Breast epithelium (tissue), 4 donors: ENCODE measurements at regions not wholly inside any gene's neighbourhood (a gene's known extent, or its start where the extent isn't known, plus 50 kb on each side); places are given as distances from the start of the nearest gene placed in this dataset.

Experiments used
- DNase-seq, 2 donors: peaks; one replicate each; pipeline ENCODE4 v3.0.0-alpha.2; 2019; ENCODE audit warnings: low spot score in 2 of 2
- H3K27ac ChIP-seq, 2 donors: fragments of 200-600 bp; sonication (generic) in 1 of 2; one replicate each; pipeline ENCODE4 v1.5.1; 2016 to 2019; ENCODE audit warnings: mild to moderate bottlenecking in 1 of 2
- H3K27me3 ChIP-seq, 2 donors: fragments of 200-600 bp; sonication (generic) in 1 of 2; one replicate each; pipeline versions ENCODE4 v1.5.1 to v1.6.0; 2017 to 2019; ENCODE audit warnings: control low read depth in 1 of 2, mild to moderate bottlenecking in 1 of 2
- H3K36me3 ChIP-seq: fragments of 200-600 bp; one replicate; pipeline ENCODE4 v1.5.1; 2019
- H3K4me1 ChIP-seq, 2 donors: fragments of 200-600 bp; sonication (generic); one replicate each; pipeline ENCODE4 v1.5.1; 2016 to 2019; ENCODE audit warnings: control low read depth in 1 of 2
- H3K4me3 ChIP-seq, 3 donors: fragments of 200-600 bp; sonication (generic); 1 replicate in 2 of 3; 2 replicates in 1 of 3; pipeline ENCODE4 v1.5.1; 2016 to 2019; ENCODE audit warnings: mild to moderate bottlenecking in 3 of 3, moderate library complexity in 2 of 3
- H3K9me3 ChIP-seq, 2 donors: fragments of 200-600 bp; sonication (generic) in 1 of 2; one replicate each; pipeline ENCODE4 v1.5.1; 2016 to 2019; ENCODE audit warnings: control low read depth in 1 of 2
- CTCF ChIP-seq, 3 donors: fragments of 450-650 bp; IDR thresholded peaks; one replicate each; pipeline ENCODE4 v1.5.1; 2016 to 2017; ENCODE audit warnings: antibody characterized with exemption in 3 of 3, mild to moderate bottlenecking in 3 of 3, moderate library complexity in 3 of 3
- POLR2A ChIP-seq: fragments of 450-650 bp; IDR thresholded peaks from one replicate; pipeline ENCODE4 v1.6.1; 2016; ENCODE audit warnings: antibody characterized with exemption, mild to moderate bottlenecking, moderate library complexity
- POLR2AphosphoS5 ChIP-seq, 3 donors: sonication (generic); formaldehyde crosslinking; IDR thresholded peaks; one replicate each; pipeline ENCODE4 v1.6.1; 2017; ENCODE audit warnings: antibody characterized with exemption in 3 of 3
- intact Hi-C: fragments of 100-400 bp; cut with DNase I; formaldehyde crosslinking; loops from one replicate; pipeline ENCODE4 v1.15.1; 2023; ENCODE audit warnings: low total_unique reads

GRCh38 chr5:78726571-78726970, 78.0 kb upstream of the LHFPL2 start:
- Histone ChIP-seq H3K36me3 (no peaks in the 10 kb centered on the region), H3K4me1 (no peaks in the 10 kb centered on the region), H3K4me3 (no peak overlapping the region), H3K27me3 (no peaks in the 10 kb centered on the region), H3K27ac (no peak overlapping the region), H3K9me3 (no peaks in the 10 kb centered on the region)
- TF ChIP-seq POLR2A = no peak
- no peak for TF ChIP-seq POLR2AphosphoS5 (IDR thresholded peaks at IDR 0.05)
- TF ChIP-seq CTCF (IDR thresholded peaks at IDR 0.05) = no peak
- intact Hi-C loops = no loop called here
- no peak for DNase-seq

- intact Hi-C loops = no loop called here
- TF ChIP-seq POLR2AphosphoS5 (IDR thresholded peaks at IDR 0.05) (no peak), CTCF (IDR thresholded peaks at IDR 0.05) (no peak), POLR2A (no peak)
These were observed 77.4 kb upstream of the LHFPL2 start for GRCh38 chr5:78726003-78726402.

GRCh38 chr5:78724061-78724460, 75.5 kb upstream of the LHFPL2 start:
- Histone ChIP-seq H3K27ac (no peak overlapping the region), H3K27me3 (no peaks in the 10 kb centered on the region), H3K36me3 (no peaks in the 10 kb centered on the region), H3K4me3 (no peak overlapping the region), H3K4me1 (peaks cover 0 to 14% of the 10 kb centered on the region in 2 donors), H3K9me3 (no peaks in the 10 kb centered on the region)
- TF ChIP-seq CTCF (IDR thresholded peaks at IDR 0.05) = no peak
- TF ChIP-seq POLR2A = no peak
- no peak for TF ChIP-seq POLR2AphosphoS5 (IDR thresholded peaks at IDR 0.05)
- intact Hi-C loops = no loop called here
- DNase-seq = no peak

More at GRCh38 chr5:78726003-78726402, 77.4 kb upstream of the LHFPL2 start:
- no peak for DNase-seq
- no peak overlapping the region for H3K4me3 ChIP-seq
- peaks cover 0 to 2% of the 10 kb centered on the region in 2 donors for H3K4me1 ChIP-seq
- H3K27me3 ChIP-seq = no peaks in the 10 kb centered on the region
- H3K27ac ChIP-seq = no peak overlapping the region
- no peaks in the 10 kb centered on the region for H3K9me3 ChIP-seq
- no peaks in the 10 kb centered on the region for H3K36me3 ChIP-seq

- intact Hi-C loops = no loop called here
- peak overlapping the region in 1 of 2 donors; percentile 65 for H3K27ac ChIP-seq
- peaks cover 0 to 14% of the 10 kb centered on the region in 2 donors for H3K4me1 ChIP-seq
- no peak overlapping the region for H3K4me3 ChIP-seq
- no peaks in the 10 kb centered on the region for H3K27me3 ChIP-seq
- no peak for DNase-seq
- TF ChIP-seq CTCF (IDR thresholded peaks at IDR 0.05) (no peak), POLR2AphosphoS5 (IDR thresholded peaks at IDR 0.05) (no peak), POLR2A (no peak)
- no peaks in the 10 kb centered on the region for H3K36me3 ChIP-seq
- no peaks in the 10 kb centered on the region for H3K9me3 ChIP-seq
These were observed 72.4 kb upstream of the LHFPL2 start for GRCh38 chr5:78720997-78721396.

GRCh38 chr5:78720227-78720985, 71.8 kb upstream of the LHFPL2 start:
- Histone ChIP-seq H3K27me3 (no peaks in the 10 kb centered on the region), H3K4me1 (peaks cover 0 to 14% of the 10 kb centered on the region in 2 donors), H3K9me3 (no peaks in the 10 kb centered on the region), H3K36me3 (no peaks in the 10 kb centered on the region), H3K4me3 (no peak overlapping the region), H3K27ac (peak overlapping the region; percentile 65 to 69)
- no peak for DNase-seq
- intact Hi-C loops = no loop called here
- TF ChIP-seq POLR2A (no peak), POLR2AphosphoS5 (IDR thresholded peaks at IDR 0.05) (no peak), CTCF (IDR thresholded peaks at IDR 0.05) (no peak)
